ENCODE measurements at regions not wholly inside any gene's neighbourhood (a gene's known extent, or its start where the extent isn't known, plus 50 kb on each side); places are given as distances from the start of the nearest gene placed in this dataset.

DNA sequence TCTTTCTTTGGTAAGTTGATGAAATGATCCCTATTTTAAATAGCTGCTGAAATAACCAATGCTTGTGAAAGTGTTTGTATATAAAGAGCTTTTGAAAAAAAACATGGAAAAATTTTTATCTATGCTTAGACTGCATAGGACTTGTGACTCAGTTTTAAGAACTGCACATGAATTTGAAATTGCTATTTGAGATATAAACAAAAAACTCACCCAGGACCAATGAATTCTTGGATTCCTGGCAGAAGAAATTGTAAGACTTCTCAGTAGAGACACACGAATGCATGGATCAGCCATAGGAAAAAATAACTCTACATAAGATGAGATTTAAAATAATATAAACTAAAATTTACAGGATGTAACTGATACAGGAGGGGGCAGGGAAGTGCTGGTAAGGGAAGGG is 278.8 kb upstream of the SORCS1 start:
- TF ChIP-seq EZH2phosphoT487 (IDR thresholded peaks at IDR 0.05; ENCODE audit: low read depth, severe bottlenecking, unreplicated experiment) (no peak), EZH2 (IDR thresholded peaks at IDR 0.05; ENCODE audit: borderline replicate concordance) (no peak)
- TF ChIP-seq, protein P1, sequence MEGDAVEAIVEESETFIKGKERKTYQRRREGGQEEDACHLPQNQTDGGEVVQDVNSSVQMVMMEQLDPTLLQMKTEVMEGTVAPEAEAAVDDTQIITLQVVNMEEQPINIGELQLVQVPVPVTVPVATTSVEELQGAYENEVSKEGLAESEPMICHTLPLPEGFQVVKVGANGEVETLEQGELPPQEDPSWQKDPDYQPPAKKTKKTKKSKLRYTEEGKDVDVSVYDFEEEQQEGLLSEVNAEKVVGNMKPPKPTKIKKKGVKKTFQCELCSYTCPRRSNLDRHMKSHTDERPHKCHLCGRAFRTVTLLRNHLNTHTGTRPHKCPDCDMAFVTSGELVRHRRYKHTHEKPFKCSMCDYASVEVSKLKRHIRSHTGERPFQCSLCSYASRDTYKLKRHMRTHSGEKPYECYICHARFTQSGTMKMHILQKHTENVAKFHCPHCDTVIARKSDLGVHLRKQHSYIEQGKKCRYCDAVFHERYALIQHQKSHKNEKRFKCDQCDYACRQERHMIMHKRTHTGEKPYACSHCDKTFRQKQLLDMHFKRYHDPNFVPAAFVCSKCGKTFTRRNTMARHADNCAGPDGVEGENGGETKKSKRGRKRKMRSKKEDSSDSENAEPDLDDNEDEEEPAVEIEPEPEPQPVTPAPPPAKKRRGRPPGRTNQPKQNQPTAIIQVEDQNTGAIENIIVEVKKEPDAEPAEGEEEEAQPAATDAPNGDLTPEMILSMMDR (IDR thresholded peaks at IDR 0.05; ENCODE audit: poor library complexity) = no peak
- no peaks in the 10 kb centered on the region for H3K36me3 ChIP-seq (replicated peaks; ENCODE audit: insufficient read depth, low read depth)
- no peak overlapping the region for H2AFZ ChIP-seq
- H4K20me1 ChIP-seq (ENCODE audit: insufficient read depth, poor library complexity, severe bottlenecking) = no peaks in the 10 kb centered on the region
- DNase-seq (ENCODE audit: low spot score) = no peak
- no peaks in the 10 kb centered on the region for H3K27me3 ChIP-seq
- H3K4me1 ChIP-seq (ENCODE audit: insufficient read depth) = no peaks in the 10 kb centered on the region
- H3K4me2 ChIP-seq = no peak overlapping the region
- no peak overlapping the region for H3K4me3 ChIP-seq
- 0% methylated on average over 1 of the region's 1 CpG for WGBS (ENCODE audit: low lambda C conversion rate, missing lambda C conversion rate)
- H3K9me2 ChIP-seq (replicated peaks; ENCODE audit: insufficient read depth) = no peaks in the 10 kb centered on the region
- H3K79me2 ChIP-seq = no peaks in the 10 kb centered on the region
- H3K9me3 ChIP-seq (ENCODE audit: low read depth) = no peaks in the 10 kb centered on the region
- no peak overlapping the region for H3K27ac ChIP-seq

DNA sequence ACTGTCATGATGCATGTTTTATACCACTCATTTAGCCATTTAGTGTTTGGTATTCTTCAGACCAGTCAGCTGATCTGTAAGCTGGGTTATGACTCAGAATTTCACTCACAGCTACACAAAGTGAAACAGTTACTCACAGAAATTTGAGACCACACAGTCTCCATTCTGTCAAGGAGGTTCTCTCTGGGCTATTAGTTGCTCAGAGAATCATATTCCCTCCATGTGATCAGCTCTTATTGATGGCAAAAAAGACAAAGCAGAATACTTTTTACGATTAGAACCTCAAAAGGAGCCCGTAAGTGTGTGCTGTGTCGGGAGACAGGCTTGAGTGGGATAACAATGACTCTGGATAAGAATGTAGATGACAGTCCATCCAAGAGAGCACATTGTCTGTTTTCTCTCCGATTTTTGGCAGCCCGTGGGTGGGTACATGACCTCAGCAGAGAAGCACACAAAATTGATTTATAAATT is 277.6 kb upstream of the SORCS1 start:
- Histone ChIP-seq H3K36me3 (replicated peaks; ENCODE audit: insufficient read depth, low read depth) (no peaks in the 10 kb centered on the region), H3K4me2 (no peak overlapping the region), H3K27me3 (no peaks in the 10 kb centered on the region), H3K9me3 (ENCODE audit: low read depth) (no peaks in the 10 kb centered on the region), H3K9me2 (replicated peaks; ENCODE audit: insufficient read depth) (no peaks in the 10 kb centered on the region), H3K79me2 (no peaks in the 10 kb centered on the region), H2AFZ (no peak overlapping the region), H3K4me1 (ENCODE audit: insufficient read depth) (no peaks in the 10 kb centered on the region), H3K27ac (no peak overlapping the region), H3K4me3 (no peak overlapping the region), H4K20me1 (ENCODE audit: insufficient read depth, poor library complexity, severe bottlenecking) (no peaks in the 10 kb centered on the region)
- WGBS (ENCODE audit: low lambda C conversion rate, missing lambda C conversion rate) = 53% methylated on average over 5 of the region's 5 CpGs
- no peak for DNase-seq (ENCODE audit: low spot score)
- no peak for TF ChIP-seq EZH2phosphoT487 (IDR thresholded peaks at IDR 0.05; ENCODE audit: low read depth, severe bottlenecking, unreplicated experiment)
- TF ChIP-seq, protein P1 (IDR thresholded peaks at IDR 0.05; ENCODE audit: poor library complexity) = no peak
- TF ChIP-seq EZH2 (IDR thresholded peaks at IDR 0.05; ENCODE audit: borderline replicate concordance) = no peak

DNA sequence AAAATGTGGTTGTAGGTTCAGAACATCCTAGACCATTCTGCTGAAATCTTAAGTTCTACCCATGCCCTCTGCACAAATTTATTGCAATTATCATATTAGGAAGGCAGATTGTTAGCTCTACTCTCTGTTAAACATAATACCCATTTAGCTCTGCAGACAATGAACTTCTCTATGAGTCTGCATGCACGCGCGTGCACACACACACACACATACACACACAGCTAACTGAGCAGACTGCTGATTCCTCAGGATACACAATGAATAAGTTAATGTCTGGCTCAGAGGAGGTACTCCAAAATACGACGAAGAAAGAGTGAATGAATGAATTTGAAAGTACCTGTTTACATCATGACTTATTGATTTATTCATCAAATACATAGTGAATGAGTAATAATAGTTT is 276.2 kb upstream of the SORCS1 start:
- H3K9me3 ChIP-seq (ENCODE audit: low read depth) = no peaks in the 10 kb centered on the region
- TF ChIP-seq EZH2 (IDR thresholded peaks at IDR 0.05; ENCODE audit: borderline replicate concordance) (no peak), EZH2phosphoT487 (IDR thresholded peaks at IDR 0.05; ENCODE audit: low read depth, severe bottlenecking, unreplicated experiment) (no peak)
- TF ChIP-seq, protein P1 (IDR thresholded peaks at IDR 0.05; ENCODE audit: poor library complexity) = no peak
- H2AFZ ChIP-seq = no peak overlapping the region
- no peaks in the 10 kb centered on the region for H3K27me3 ChIP-seq
- no peaks in the 10 kb centered on the region for H3K36me3 ChIP-seq (replicated peaks; ENCODE audit: insufficient read depth, low read depth)
- H3K4me1 ChIP-seq (ENCODE audit: insufficient read depth) = no peaks in the 10 kb centered on the region
- no peak overlapping the region for H3K4me3 ChIP-seq
- H3K79me2 ChIP-seq = no peaks in the 10 kb centered on the region
- 97% methylated on average over 5 of the region's 5 CpGs for WGBS (ENCODE audit: low lambda C conversion rate, missing lambda C conversion rate)
- H3K27ac ChIP-seq = no peak overlapping the region
- no peak for DNase-seq (ENCODE audit: low spot score)
- H3K4me2 ChIP-seq = no peak overlapping the region
- no peaks in the 10 kb centered on the region for H4K20me1 ChIP-seq (ENCODE audit: insufficient read depth, poor library complexity, severe bottlenecking)
- no peaks in the 10 kb centered on the region for H3K9me2 ChIP-seq (replicated peaks; ENCODE audit: insufficient read depth)

DNA sequence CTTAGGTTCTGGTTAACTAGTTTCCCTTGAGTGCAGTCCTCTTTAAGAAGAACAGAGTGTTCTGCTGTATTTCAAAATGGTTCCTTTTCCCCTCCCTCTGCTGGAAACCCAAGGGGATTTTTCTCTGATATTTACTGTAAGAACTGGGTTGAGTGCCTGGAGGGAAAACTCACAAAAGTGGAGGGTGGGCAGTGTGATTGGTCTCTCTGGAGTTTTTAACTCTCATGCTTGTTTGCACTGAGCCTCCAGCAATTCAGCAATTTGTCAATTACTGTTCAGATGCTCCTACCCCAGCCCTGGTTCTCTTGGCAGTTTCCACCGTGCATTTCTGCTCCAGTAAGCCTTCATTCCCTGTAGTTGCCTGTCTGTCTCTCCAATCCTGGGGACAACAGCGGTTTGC is 273.4 kb upstream of the SORCS1 start:
- H3K36me3 ChIP-seq (replicated peaks; ENCODE audit: insufficient read depth, low read depth) = no peaks in the 10 kb centered on the region
- DNase-seq (ENCODE audit: low spot score) = no peak
- H3K4me1 ChIP-seq (ENCODE audit: insufficient read depth) = no peaks in the 10 kb centered on the region
- H3K9me2 ChIP-seq (replicated peaks; ENCODE audit: insufficient read depth) = no peaks in the 10 kb centered on the region
- no peak overlapping the region for H3K4me3 ChIP-seq
- TF ChIP-seq, protein P1 (IDR thresholded peaks at IDR 0.05; ENCODE audit: poor library complexity) = no peak
- TF ChIP-seq EZH2 (IDR thresholded peaks at IDR 0.05; ENCODE audit: borderline replicate concordance) (no peak), EZH2phosphoT487 (IDR thresholded peaks at IDR 0.05; ENCODE audit: low read depth, severe bottlenecking, unreplicated experiment) (no peak)
- 53% methylated on average over 2 of the region's 2 CpGs for WGBS (ENCODE audit: low lambda C conversion rate, missing lambda C conversion rate)
- H3K4me2 ChIP-seq = no peak overlapping the region
- H3K9me3 ChIP-seq (ENCODE audit: low read depth) = no peaks in the 10 kb centered on the region
- H3K27me3 ChIP-seq = no peaks in the 10 kb centered on the region
- no peaks in the 10 kb centered on the region for H3K79me2 ChIP-seq
- H2AFZ ChIP-seq = no peak overlapping the region
- no peaks in the 10 kb centered on the region for H4K20me1 ChIP-seq (ENCODE audit: insufficient read depth, poor library complexity, severe bottlenecking)
- no peak overlapping the region for H3K27ac ChIP-seq
